GM12873 (cell line): ENCODE measurements at regions not wholly inside any gene's neighbourhood (a gene's known extent, or its start where the extent isn't known, plus 50 kb on each side); places are given as distances from the start of the nearest gene placed in this dataset.

Source experiments
- CTCF ChIP-seq: IDR thresholded peaks from 2 replicates; pipeline ENCODE4 v1.5.1; 2012; ENCODE audit warnings: low read depth, mild to moderate bottlenecking, moderate library complexity, low read length, control low read depth; ENCODE audit not compliant: insufficient read depth; ENCODE audit errors: missing control alignments

- TF ChIP-seq CTCF = no peak
These were observed 429.2 kb downstream of the TNS1 start for GRCh38 chr2:217573571-217573970.

GRCh38 chr2:217570394-217570793, 432.4 kb downstream of the TNS1 start:
- TF ChIP-seq CTCF = no peak

GRCh38 chr2:217568289-217568971, 434.4 kb downstream of the TNS1 start:
- TF ChIP-seq CTCF = no peak

GRCh38 chr2:217563565-217563964, 439.2 kb downstream of the TNS1 start:
- no peak for TF ChIP-seq CTCF

GRCh38 chr2:217562871-217563480, 439.8 kb downstream of the TNS1 start:
- TF ChIP-seq CTCF = no peak

GRCh38 chr2:217559084-217559483, 443.7 kb downstream of the TNS1 start:
- no peak for TF ChIP-seq CTCF

GRCh38 chr2:217555081-217555876, 447.5 kb downstream of the TNS1 start:
- TF ChIP-seq CTCF = no peak
